HG02943 (cell line): ENCODE measurements at regions not wholly inside any gene's neighbourhood (a gene's known extent, or its start where the extent isn't known, plus 50 kb on each side); places are given as distances from the start of the nearest gene placed in this dataset.
"Not testable (repeated sequence)": the region's sequence is repeated elsewhere in the genome, so short reads cannot be mapped to it uniquely, and the experiment has no call there.

Experiments
- ATAC-seq: cut with Tn5 transposase; IDR thresholded peaks from one replicate; pipeline ENCODE4 v1.9.1; 2021; ENCODE audit warnings: mild to moderate bottlenecking, low read depth, moderate library complexity; ENCODE audit not compliant: unreplicated experiment

GRCh38 chr18:57887543-57888383 lies 84.6 kb upstream of the ATP8B1 start:
- no peak for ATAC-seq

DNA sequence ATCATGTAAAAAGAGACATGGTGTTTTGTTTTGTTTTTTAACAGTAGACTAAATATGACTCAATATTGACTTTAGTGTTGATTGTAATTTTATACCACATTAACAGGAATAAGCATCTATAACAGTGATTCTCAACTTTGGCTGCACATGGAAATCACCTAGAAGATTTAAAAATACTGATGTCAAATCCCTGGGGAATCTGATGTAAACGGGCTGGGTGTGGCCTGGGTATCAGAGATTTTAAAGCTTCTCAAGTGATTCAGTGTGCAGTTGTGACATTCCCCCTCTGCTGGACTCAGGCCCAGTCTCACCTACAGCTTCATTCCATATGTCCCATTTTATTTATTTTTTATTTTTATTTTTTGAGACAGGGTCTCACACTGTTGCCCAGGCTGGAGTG lies 82.8 kb upstream of the ATP8B1 start:
- no peak for ATAC-seq

GRCh38 chr18:57882465-57882864 lies 79.3 kb upstream of the ATP8B1 start:
- no peak for ATAC-seq

DNA sequence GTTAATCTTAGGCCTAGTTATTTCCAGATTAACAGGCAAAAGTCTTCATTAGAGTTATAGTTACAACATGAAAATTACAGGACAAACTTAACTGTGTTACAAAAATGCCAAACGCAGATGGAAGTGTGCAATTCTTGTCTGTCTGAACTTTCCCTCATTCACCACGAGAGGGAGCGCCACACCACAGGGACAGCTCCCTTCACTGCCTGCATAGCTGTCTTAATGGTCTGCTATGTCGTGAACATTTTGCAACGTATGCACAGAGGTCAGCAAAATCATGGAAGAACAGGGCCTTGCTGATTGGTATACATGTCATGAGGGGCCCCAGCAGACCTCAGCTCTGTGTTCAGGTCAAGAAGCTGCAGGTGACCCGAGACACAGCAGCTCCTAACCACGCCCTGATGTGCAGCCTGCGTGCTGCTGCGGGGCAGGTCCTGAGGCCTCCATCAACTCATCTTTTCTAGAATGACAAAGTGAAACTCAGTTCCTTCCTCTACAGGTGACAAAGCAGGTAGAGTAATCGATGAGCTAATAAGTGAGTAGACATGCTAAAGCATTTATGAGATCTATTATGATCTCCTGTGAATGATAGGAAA lies 78.8 kb upstream of the ATP8B1 start:
- ATAC-seq = no peak

DNA sequence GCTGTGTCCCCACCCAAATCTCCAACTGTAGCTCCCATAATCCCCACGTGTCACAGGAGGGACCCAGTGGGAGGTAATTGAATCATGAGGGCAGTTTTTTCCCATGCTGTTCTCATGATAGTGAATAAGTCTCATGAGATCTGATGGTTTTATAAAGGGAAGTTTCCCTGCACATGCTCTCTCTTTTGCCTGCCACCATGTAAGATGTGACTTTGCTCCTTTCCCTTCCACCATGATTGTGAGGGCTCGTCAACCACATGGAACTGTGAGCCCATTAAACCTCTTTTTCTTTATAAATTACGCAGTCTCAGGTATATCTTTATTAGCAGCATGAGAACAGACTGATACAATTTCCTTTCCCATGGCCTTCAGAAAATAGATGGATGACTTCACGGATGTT lies 76.8 kb upstream of the ATP8B1 start:
- not testable (repeated sequence) for ATAC-seq

GRCh38 chr18:57869221-57869620 lies 66.1 kb upstream of the ATP8B1 start:
- ATAC-seq = no peak

- no peak for ATAC-seq
These were observed 63.2 kb upstream of the ATP8B1 start for GRCh38 chr18:57866355-57866754.

GRCh38 chr18:57864615-57865121 lies 61.6 kb upstream of the ATP8B1 start:
- no peak for ATAC-seq

DNA sequence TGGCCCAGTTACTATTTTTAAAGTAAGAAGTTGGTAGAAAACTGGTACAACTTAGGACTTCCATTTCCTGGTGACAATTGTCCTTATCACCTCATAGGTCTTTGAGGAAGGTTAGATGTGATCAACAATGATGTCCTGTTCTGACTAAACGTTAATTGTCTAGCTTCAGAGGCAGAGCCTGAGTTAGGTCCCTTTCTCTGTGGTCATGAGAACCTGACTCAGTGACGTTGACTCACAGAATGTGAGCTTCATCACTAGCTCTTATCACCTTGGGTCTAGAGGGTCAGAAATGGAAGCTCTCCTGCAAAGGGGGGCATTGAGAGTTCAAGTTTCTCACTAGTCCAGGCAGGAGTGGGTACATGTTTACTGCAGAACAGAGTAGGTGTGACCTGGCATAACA lies 60.6 kb upstream of the ATP8B1 start:
- ATAC-seq = no peak

- peak; percentile 63 for ATAC-seq
These were observed 56.2 kb upstream of the ATP8B1 start for GRCh38 chr18:57859314-57859713.

DNA sequence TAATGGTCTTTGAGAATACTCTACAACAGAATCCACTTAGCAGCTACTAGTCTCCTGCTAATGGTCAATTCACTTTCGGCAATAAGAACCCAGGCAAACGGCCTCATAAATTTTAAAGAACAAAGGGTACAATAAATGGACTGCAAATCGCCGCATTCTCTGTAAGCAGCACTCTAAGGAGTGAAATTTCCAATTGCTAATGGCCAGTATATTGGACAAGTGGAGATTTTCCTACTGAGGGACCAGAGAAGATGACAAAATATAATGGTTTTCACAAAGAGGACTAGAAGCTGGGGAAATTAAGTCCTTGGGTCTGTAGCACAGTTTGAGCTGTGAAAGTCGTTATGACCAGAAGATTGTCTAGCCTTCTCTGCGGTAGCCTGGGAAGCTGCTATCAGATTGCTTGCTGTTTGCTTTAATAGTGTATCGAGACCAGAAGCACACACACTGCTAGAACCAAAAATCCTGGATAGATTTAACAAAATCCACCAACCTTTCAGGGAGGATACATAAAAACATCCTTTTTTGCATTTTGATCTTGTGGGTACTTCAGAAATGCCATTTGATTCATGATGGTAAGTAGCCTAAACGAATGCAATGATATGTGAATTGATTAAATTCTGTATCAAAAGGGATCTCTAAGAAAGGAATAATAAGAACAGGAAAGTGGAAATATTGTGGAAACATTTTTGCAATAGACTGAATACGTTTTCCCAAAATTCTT lies 53.6 kb upstream of the ATP8B1 start:
- ATAC-seq = no peak

DNA sequence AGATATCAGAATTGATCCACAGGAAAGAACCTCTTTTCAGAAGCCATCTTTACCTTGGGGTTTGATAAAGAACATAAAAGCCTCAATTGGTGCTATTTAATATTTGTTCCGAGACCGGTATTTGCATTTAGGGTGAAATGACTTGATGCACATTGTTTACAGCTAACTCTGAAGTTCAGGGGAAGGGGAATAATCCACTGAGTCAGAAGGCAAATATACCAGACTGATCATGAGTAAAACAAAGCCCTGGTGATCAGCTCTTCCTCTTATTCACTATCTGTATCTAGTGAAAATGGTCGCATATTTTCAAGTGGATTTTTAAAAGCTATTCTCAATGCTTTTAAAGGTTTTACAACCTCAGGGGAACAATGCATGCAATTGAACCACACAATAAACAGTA lies 53.0 kb upstream of the ATP8B1 start:
- ATAC-seq = no peak

- no peak for ATAC-seq
These were observed 52.4 kb upstream of the ATP8B1 start for GRCh38 chr18:57855551-57855950.

- no peak for ATAC-seq
These were observed 51.6 kb upstream of the ATP8B1 start for GRCh38 chr18:57854726-57855125.

DNA sequence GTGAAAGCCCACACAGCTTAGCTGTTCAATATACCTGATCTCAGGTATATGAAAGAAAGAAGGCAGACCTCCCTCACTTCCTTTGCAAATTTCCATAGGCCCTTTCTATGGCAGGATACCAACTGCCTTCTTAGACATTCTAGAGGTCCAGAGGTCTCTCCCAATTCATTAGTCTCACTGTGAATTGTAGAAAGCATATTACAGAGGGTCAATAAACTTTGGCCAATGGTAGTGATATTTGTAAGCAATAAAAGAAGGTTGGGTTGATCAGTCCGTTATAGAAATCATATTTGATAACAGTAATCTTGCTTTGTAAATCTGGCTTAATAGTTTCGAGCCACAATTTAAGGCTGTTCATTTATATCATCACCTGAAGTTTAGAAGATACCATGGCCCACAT lies 50.7 kb upstream of the ATP8B1 start:
- ATAC-seq = no peak

GRCh38 chr18:57853133-57853532 lies 50.0 kb upstream of the ATP8B1 start:
- ATAC-seq = no peak
